ENCODE measurements at regions not wholly inside any gene's neighbourhood (a gene's known extent, or its start where the extent isn't known, plus 50 kb on each side); places are given as distances from the start of the nearest gene placed in this dataset.

- Histone ChIP-seq H3K9me3 (ENCODE audit: low read length) (no peaks in the 10 kb centered on the region), H3K4me3 (ENCODE audit: low read depth in 1 of 2, low read length in 2 of 2) (no peak overlapping the region), H3K36me3 (ENCODE audit: insufficient read depth, low read length) (no peaks in the 10 kb centered on the region), H3K4me1 (ENCODE audit: insufficient read depth, low read length) (peaks cover 15% of the 10 kb centered on the region), H3K27me3 (ENCODE audit: control insufficient read depth in 1 of 2, insufficient read depth in 2 of 2, low read length in 2 of 2) (no peaks in the 10 kb centered on the region), H3K27ac (ENCODE audit: low read depth, low read length) (no peak overlapping the region), H3K9ac (ENCODE audit: low read length) (no peak overlapping the region)
These were observed 89.0 kb downstream of the NFKBIZ start for GRCh38 chr3:101938262-101938847.

GRCh38 chr3:101939361-101940049 is 90.2 kb downstream of the NFKBIZ start:
- H3K4me3 ChIP-seq (ENCODE audit: low read depth in 1 of 2, low read length in 2 of 2), result no peak overlapping the region
- no peak overlapping the region for H3K9ac ChIP-seq (ENCODE audit: low read length)
- H3K27me3 ChIP-seq (ENCODE audit: control insufficient read depth in 1 of 2, insufficient read depth in 2 of 2, low read length in 2 of 2), result no peaks in the 10 kb centered on the region
- no peak overlapping the region for H3K27ac ChIP-seq (ENCODE audit: low read depth, low read length)
- no peaks in the 10 kb centered on the region for H3K9me3 ChIP-seq (ENCODE audit: low read length)
- peaks cover 15% of the 10 kb centered on the region for H3K4me1 ChIP-seq (ENCODE audit: insufficient read depth, low read length)
- H3K36me3 ChIP-seq (ENCODE audit: insufficient read depth, low read length), result no peaks in the 10 kb centered on the region

GRCh38 chr3:101940521-101941317 is 91.4 kb downstream of the NFKBIZ start:
- H3K4me3 ChIP-seq (ENCODE audit: low read depth in 1 of 2, low read length in 2 of 2), result no peak overlapping the region
- H3K36me3 ChIP-seq (ENCODE audit: insufficient read depth, low read length), result no peaks in the 10 kb centered on the region
- no peak overlapping the region for H3K27ac ChIP-seq (ENCODE audit: low read depth, low read length)

GRCh38 chr3:101941318-101942040 is 92.2 kb downstream of the NFKBIZ start:
- H3K27me3 ChIP-seq (ENCODE audit: control insufficient read depth in 1 of 2, insufficient read depth in 2 of 2, low read length in 2 of 2), result no peaks in the 10 kb centered on the region
- H3K9me3 ChIP-seq (ENCODE audit: low read length), result no peaks in the 10 kb centered on the region
- no peak overlapping the region for H3K4me3 ChIP-seq (ENCODE audit: low read depth in 1 of 2, low read length in 2 of 2)
- H3K4me1 ChIP-seq (ENCODE audit: insufficient read depth, low read length), result peaks cover 15% of the 10 kb centered on the region
- H3K27ac ChIP-seq (ENCODE audit: low read depth, low read length), result no peak overlapping the region
- H3K36me3 ChIP-seq (ENCODE audit: insufficient read depth, low read length), result no peaks in the 10 kb centered on the region
- H3K9ac ChIP-seq (ENCODE audit: low read length), result no peak overlapping the region

More at GRCh38 chr3:101940521-101941317, 91.4 kb downstream of the NFKBIZ start:
- H3K9ac ChIP-seq (ENCODE audit: low read length), result no peak overlapping the region
- H3K27me3 ChIP-seq (ENCODE audit: control insufficient read depth in 1 of 2, insufficient read depth in 2 of 2, low read length in 2 of 2), result no peaks in the 10 kb centered on the region
- H3K9me3 ChIP-seq (ENCODE audit: low read length), result no peaks in the 10 kb centered on the region
- peaks cover 15% of the 10 kb centered on the region for H3K4me1 ChIP-seq (ENCODE audit: insufficient read depth, low read length)

- H3K27ac ChIP-seq (ENCODE audit: low read depth, low read length), result no peak overlapping the region
- no peak overlapping the region for H3K9ac ChIP-seq (ENCODE audit: low read length)
- no peaks in the 10 kb centered on the region for H3K27me3 ChIP-seq (ENCODE audit: control insufficient read depth in 1 of 2, insufficient read depth in 2 of 2, low read length in 2 of 2)
These were observed 93.0 kb downstream of the NFKBIZ start for GRCh38 chr3:101942356-101942755.

GRCh38 chr3:101943029-101943428 is 93.7 kb downstream of the NFKBIZ start:
- Histone ChIP-seq H3K9me3 (ENCODE audit: low read length) (no peaks in the 10 kb centered on the region), H3K9ac (ENCODE audit: low read length) (no peak overlapping the region), H3K36me3 (ENCODE audit: insufficient read depth, low read length) (no peaks in the 10 kb centered on the region), H3K4me3 (ENCODE audit: low read depth in 1 of 2, low read length in 2 of 2) (no peak overlapping the region), H3K4me1 (ENCODE audit: insufficient read depth, low read length) (peaks cover 15% of the 10 kb centered on the region), H3K27ac (ENCODE audit: low read depth, low read length) (no peak overlapping the region), H3K27me3 (ENCODE audit: control insufficient read depth in 1 of 2, insufficient read depth in 2 of 2, low read length in 2 of 2) (no peaks in the 10 kb centered on the region)

More at GRCh38 chr3:101942356-101942755, 93.0 kb downstream of the NFKBIZ start:
- H3K4me3 ChIP-seq (ENCODE audit: low read depth in 1 of 2, low read length in 2 of 2), result no peak overlapping the region
- H3K9me3 ChIP-seq (ENCODE audit: low read length), result no peaks in the 10 kb centered on the region
- peaks cover 15% of the 10 kb centered on the region for H3K4me1 ChIP-seq (ENCODE audit: insufficient read depth, low read length)
- H3K36me3 ChIP-seq (ENCODE audit: insufficient read depth, low read length), result no peaks in the 10 kb centered on the region

GRCh38 chr3:101944308-101944707 is 95.0 kb downstream of the NFKBIZ start:
- H3K4me1 ChIP-seq (ENCODE audit: insufficient read depth, low read length), result peaks cover 9% of the 10 kb centered on the region
- H3K27ac ChIP-seq (ENCODE audit: low read depth, low read length), result no peak overlapping the region
- no peaks in the 10 kb centered on the region for H3K9me3 ChIP-seq (ENCODE audit: low read length)
- H3K4me3 ChIP-seq (ENCODE audit: low read depth in 1 of 2, low read length in 2 of 2), result no peak overlapping the region
- no peak overlapping the region for H3K9ac ChIP-seq (ENCODE audit: low read length)
- no peaks in the 10 kb centered on the region for H3K36me3 ChIP-seq (ENCODE audit: insufficient read depth, low read length)
- H3K27me3 ChIP-seq (ENCODE audit: control insufficient read depth in 1 of 2, insufficient read depth in 2 of 2, low read length in 2 of 2), result no peaks in the 10 kb centered on the region

GRCh38 chr3:101945980-101946379 is 96.7 kb downstream of the NFKBIZ start:
- no peaks in the 10 kb centered on the region for H3K9me3 ChIP-seq (ENCODE audit: low read length)
- H3K27ac ChIP-seq (ENCODE audit: low read depth, low read length), result no peak overlapping the region
- no peak overlapping the region for H3K9ac ChIP-seq (ENCODE audit: low read length)
- no peak overlapping the region for H3K4me3 ChIP-seq (ENCODE audit: low read depth in 1 of 2, low read length in 2 of 2)
- H3K27me3 ChIP-seq (ENCODE audit: control insufficient read depth in 1 of 2, insufficient read depth in 2 of 2, low read length in 2 of 2), result no peaks in the 10 kb centered on the region
- H3K4me1 ChIP-seq (ENCODE audit: insufficient read depth, low read length), result peaks cover under 1% of the 10 kb centered on the region
- H3K36me3 ChIP-seq (ENCODE audit: insufficient read depth, low read length), result no peaks in the 10 kb centered on the region

GRCh38 chr3:101946906-101947305 is 97.6 kb downstream of the NFKBIZ start:
- H3K4me3 ChIP-seq (ENCODE audit: low read depth in 1 of 2, low read length in 2 of 2), result no peak overlapping the region
- H3K27me3 ChIP-seq (ENCODE audit: control insufficient read depth in 1 of 2, insufficient read depth in 2 of 2, low read length in 2 of 2), result no peaks in the 10 kb centered on the region
- no peaks in the 10 kb centered on the region for H3K36me3 ChIP-seq (ENCODE audit: insufficient read depth, low read length)
- no peak overlapping the region for H3K27ac ChIP-seq (ENCODE audit: low read depth, low read length)
- H3K4me1 ChIP-seq (ENCODE audit: insufficient read depth, low read length), result no peaks in the 10 kb centered on the region
- H3K9ac ChIP-seq (ENCODE audit: low read length), result no peak overlapping the region
- H3K9me3 ChIP-seq (ENCODE audit: low read length), result no peaks in the 10 kb centered on the region

- Histone ChIP-seq H3K4me1 (ENCODE audit: insufficient read depth, low read length) (no peaks in the 10 kb centered on the region), H3K9me3 (ENCODE audit: low read length) (no peaks in the 10 kb centered on the region), H3K9ac (ENCODE audit: low read length) (no peak overlapping the region), H3K27me3 (ENCODE audit: control insufficient read depth in 1 of 2, insufficient read depth in 2 of 2, low read length in 2 of 2) (no peaks in the 10 kb centered on the region), H3K36me3 (ENCODE audit: insufficient read depth, low read length) (no peaks in the 10 kb centered on the region), H3K4me3 (ENCODE audit: low read depth in 1 of 2, low read length in 2 of 2) (no peak overlapping the region), H3K27ac (ENCODE audit: low read depth, low read length) (no peak overlapping the region)
These were observed 101.2 kb downstream of the NFKBIZ start for GRCh38 chr3:101950510-101950909.
